ENCODE measurements at regions not wholly inside any gene's neighbourhood (a gene's known extent, or its start where the extent isn't known, plus 50 kb on each side); places are given as distances from the start of the nearest gene placed in this dataset.
A peak's percentile ranks its signal among the peaks of the same experiment; 100 is the strongest.

DNA sequence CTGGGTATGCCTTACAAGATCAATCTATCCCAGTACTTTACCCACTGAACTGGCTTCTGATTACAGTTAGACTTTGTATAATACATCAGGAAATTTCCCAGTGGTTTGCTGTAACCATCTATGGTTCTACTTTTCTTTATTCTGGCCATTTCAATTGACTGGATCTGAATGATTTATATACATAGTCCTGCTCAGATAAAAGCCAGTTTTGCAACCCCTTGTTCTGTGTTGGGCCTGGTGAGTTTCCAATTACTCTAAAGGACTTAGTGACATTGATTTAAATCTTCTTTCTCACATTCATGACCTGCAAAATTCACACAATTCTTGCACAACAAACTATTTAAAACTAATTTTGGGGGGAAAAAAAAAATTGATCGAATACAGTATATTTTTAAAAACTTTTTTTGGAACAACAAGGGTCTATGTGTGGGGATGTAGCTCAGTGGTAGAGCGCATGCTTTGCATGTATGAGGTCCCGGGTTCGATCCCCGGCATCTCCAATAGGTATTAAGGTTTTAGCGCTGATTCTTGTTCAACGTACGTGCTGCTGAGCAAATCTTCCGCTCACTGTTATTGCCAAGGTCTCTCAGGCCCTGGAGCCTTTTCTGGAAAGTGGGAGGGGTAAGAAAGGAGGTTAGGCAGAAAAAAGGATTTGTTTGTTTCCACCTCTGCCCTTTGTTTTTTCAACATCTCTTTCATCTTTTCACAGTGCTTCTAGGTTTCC lies 117.5 kb downstream of the GPX5 start:
- no peaks in the 10 kb centered on the region for H3K36me3 ChIP-seq
- TF ChIP-seq CTCF (IDR thresholded peaks at IDR 0.05) = no peak
- DNase-seq (no peak), ATAC-seq (no peak)
- no peaks in the 10 kb centered on the region for H3K4me1 ChIP-seq
- no peaks in the 10 kb centered on the region for H3K9me3 ChIP-seq
- intact Hi-C loops (cut with DNase I) = no loop called here
- no peak overlapping the region for H3K4me3 ChIP-seq
- H3K27ac ChIP-seq = no peak overlapping the region
- peaks cover 19% of the 10 kb centered on the region for H3K27me3 ChIP-seq

DNA sequence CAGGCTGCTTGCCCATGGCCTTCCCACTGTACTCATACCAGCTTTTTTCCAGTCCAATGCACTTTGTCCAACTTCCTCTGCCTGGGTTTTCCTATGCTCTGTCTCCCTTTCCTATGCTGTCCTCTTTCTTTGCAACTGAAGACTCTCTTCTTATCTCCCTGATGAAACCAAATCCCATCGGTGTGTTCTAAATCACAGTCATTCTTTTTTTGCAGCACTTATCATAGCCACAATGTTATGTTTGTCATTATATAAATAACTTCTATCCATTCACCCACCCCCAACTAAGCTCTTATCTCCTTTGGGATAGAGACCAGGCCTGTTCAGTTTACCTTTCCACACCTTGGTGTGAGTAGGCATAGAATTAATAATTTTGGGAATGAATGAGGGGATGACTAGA lies 121.0 kb downstream of the GPX5 start:
- no peak for DNase-seq
- ATAC-seq = no peak
- TF ChIP-seq CTCF (IDR thresholded peaks at IDR 0.05) = no peak
- H3K4me1 ChIP-seq = peaks cover 6% of the 10 kb centered on the region
- H3K27me3 ChIP-seq = peaks cover 40% of the 10 kb centered on the region
- no peaks in the 10 kb centered on the region for H3K9me3 ChIP-seq
- no peak overlapping the region for H3K4me3 ChIP-seq
- intact Hi-C loops (cut with DNase I) = no loop called here
- H3K27ac ChIP-seq = no peak overlapping the region
- H3K36me3 ChIP-seq = no peaks in the 10 kb centered on the region

DNA sequence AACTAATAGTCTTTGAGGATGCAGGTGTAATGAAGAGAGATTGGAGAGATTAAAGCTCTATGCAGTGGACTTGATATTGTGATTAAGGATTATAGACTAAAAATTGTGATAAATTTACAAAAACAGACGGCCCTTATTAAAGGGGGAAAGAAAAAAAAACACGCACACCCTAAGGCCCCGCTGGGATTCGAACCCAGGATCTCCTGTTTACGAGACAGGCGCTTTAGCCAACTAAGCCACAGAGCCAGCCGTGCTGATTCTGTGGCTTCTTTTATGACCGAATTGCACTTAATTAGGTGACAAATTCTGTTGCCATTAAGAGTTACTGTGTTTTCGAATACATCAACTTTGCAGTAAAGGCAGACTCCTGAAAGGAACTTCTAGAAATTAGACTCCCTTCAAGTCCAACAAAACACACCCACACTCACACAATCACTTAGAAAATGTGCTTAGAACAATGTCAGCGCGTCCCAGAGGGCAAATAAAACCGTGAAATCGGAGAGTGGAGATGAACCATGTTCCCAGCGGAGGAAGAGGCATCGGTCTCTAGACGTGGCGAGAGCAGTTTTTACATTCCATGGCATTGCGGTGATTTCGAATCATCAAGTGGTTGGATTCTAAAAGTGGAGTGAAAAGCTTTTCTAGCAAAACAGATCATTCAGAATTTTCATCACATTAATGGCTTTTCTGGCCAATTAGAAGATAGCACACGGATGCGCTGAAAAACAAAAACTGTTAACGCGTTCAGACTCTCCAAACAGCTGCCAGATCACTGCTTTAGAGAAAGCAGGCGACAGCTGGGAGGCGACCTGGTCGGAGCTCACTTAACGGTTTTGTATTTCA lies 122.6 kb downstream of the GPX5 start:
- intact Hi-C loops (cut with DNase I) = no loop called here
- no peaks in the 10 kb centered on the region for H3K36me3 ChIP-seq
- H3K27ac ChIP-seq = no peak overlapping the region
- TF ChIP-seq CTCF (IDR thresholded peaks at IDR 0.05) = no peak
- ATAC-seq (no peak), DNase-seq (no peak)
- H3K4me1 ChIP-seq = peaks cover 6% of the 10 kb centered on the region
- peak overlapping the region; percentile 43 for H3K4me3 ChIP-seq
- no peaks in the 10 kb centered on the region for H3K9me3 ChIP-seq
- peaks cover 50% of the 10 kb centered on the region for H3K27me3 ChIP-seq

DNA sequence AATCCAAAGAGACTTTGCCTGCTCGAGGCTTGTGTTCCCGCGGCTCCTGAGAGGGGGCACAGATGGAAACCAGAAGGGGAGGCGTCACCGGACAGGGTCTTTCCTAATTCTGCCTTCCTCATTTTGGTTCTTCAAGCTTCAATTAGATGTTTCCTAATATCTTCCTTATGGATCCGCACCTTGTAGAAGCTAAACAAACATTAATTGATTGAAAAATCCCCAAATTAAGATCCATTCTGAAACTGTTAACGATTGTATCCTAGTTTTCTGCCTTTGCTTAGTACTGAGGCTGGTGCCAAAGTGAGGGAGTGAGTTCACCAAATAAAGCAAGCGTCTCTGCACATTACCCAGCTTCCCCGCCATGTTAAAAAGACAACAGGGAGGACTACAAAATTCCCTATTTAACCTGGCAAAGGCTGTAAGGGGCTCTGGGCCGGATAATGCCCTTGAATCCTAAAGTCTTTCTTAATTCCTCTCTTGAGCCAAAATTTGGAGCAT lies 123.2 kb downstream of the GPX5 start:
- Histone ChIP-seq H3K9me3 (no peaks in the 10 kb centered on the region), H3K27ac (no peak overlapping the region), H3K4me3 (peak overlapping the region; percentile 43), H3K4me1 (peaks cover 6% of the 10 kb centered on the region), H3K36me3 (no peaks in the 10 kb centered on the region), H3K27me3 (peaks cover 52% of the 10 kb centered on the region)
- ATAC-seq (no peak), DNase-seq (no peak)
- intact Hi-C loops (cut with DNase I) = no loop called here
- no peak for TF ChIP-seq CTCF (IDR thresholded peaks at IDR 0.05)

DNA sequence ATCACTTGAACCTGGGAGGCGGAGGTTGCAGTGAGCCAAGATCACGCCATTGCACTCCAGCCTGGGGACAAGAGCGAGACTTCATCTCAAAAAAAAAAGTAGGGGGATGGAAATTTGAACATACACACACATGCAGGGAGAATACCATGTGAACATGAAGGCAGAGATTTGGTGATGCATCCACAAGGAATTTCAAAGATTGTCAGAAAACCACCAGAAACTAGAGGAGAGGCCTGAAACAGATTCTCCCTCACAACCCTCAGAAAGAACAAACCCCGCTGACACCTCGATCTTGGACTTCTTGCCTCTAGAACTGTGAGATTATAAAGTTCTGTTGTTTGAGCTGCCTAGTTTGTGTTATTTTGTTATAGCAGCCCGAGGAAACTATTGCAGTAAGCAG lies 125.5 kb downstream of the GPX5 start:
- peaks cover 68% of the 10 kb centered on the region for H3K27me3 ChIP-seq
- no peak for TF ChIP-seq CTCF (IDR thresholded peaks at IDR 0.05)
- no peaks in the 10 kb centered on the region for H3K9me3 ChIP-seq
- ATAC-seq = no peak
- peaks cover 6% of the 10 kb centered on the region for H3K4me1 ChIP-seq
- intact Hi-C loops (cut with DNase I) = no loop called here
- H3K27ac ChIP-seq = no peak overlapping the region
- no peak for DNase-seq
- no peak overlapping the region for H3K4me3 ChIP-seq
- no peaks in the 10 kb centered on the region for H3K36me3 ChIP-seq
